ENCODE measurements at regions not wholly inside any gene's neighbourhood (a gene's known extent, or its start where the extent isn't known, plus 50 kb on each side); places are given as distances from the start of the nearest gene placed in this dataset.
"Not testable (repeated sequence)": the region's sequence is repeated elsewhere in the genome, so short reads cannot be mapped to it uniquely, and the experiment has no call there.

- H3K4me1 Mint-ChIP-seq, result no peaks in the 10 kb centered on the region
Measured at GRCh38 chr3:73150369-73151130, 89.1 kb downstream of the EBLN2 start.

DNA sequence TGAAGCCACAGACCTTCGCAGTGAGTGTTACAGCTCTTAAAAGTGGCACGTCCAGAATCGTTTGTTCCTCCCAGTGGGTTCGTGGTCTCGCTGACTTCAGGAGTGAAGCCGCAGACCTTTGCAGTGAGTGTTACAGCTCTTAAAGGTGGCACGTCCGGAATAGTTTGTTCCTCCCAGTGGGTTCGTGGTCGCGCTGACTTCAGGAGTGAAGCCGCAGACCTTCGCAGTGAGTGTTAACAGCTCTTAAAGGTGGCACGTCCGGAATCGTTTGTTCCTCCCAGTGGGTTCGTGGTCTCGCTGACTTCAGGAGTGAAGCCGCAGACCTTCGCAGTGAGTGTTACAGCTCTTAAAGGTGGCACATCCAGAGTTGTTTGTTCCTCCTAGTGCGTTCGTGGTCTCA is 91.1 kb downstream of the EBLN2 start:
- H3K36me3 Mint-ChIP-seq, H3K27me3 Mint-ChIP-seq, H3K9me3 Mint-ChIP-seq, H3K4me3 Mint-ChIP-seq, DNase-seq, H3K27ac Mint-ChIP-seq, H3K4me1 Mint-ChIP-seq: not testable (repeated sequence)
- CTCF ChIA-PET, result interaction anchor here (0.7 kb wide), 1 partner anchor 1867 kb away, joined by 3 read pairs; no protein-coding TSS in a partner anchor

More at GRCh38 chr3:73150369-73151130, 89.1 kb downstream of the EBLN2 start:
- Mint-ChIP-seq H3K27me3 (no peaks in the 10 kb centered on the region), H3K4me3 (no peak overlapping the region), H3K27ac (no peak overlapping the region), H3K36me3 (no peaks in the 10 kb centered on the region), H3K9me3 (no peaks in the 10 kb centered on the region)
- CTCF ChIA-PET, result no interaction called here
- no peak for DNase-seq

DNA sequence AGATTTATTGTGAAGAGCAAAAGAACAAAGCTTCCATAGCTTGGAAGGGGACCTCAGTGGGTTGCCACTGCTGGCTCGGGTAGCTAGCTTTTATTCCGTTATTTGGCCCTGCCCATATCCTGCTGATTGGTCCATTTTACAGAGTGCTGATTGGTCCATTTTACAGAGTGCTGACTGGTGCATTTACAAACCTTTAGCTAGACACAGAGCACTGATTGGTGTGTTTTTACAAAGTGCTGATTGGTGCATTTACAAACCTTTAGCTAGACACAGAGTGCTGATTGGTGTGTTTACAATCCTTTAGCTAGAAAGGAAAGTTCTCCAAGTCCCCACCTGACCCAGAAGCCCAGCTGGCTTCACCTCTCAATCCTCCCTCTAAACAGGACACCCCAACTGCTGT is 91.6 kb downstream of the EBLN2 start:
- H3K4me3 Mint-ChIP-seq, H3K36me3 Mint-ChIP-seq, CTCF ChIA-PET, H3K4me1 Mint-ChIP-seq, H3K27ac Mint-ChIP-seq, H3K27me3 Mint-ChIP-seq, H3K9me3 Mint-ChIP-seq, DNase-seq: not testable (repeated sequence)

GRCh38 chr3:73154261-73154660 is 92.8 kb downstream of the EBLN2 start:
- H3K27me3 Mint-ChIP-seq, DNase-seq, H3K4me3 Mint-ChIP-seq, H3K9me3 Mint-ChIP-seq, H3K36me3 Mint-ChIP-seq, CTCF ChIA-PET, H3K27ac Mint-ChIP-seq, H3K4me1 Mint-ChIP-seq: not testable (repeated sequence)

DNA sequence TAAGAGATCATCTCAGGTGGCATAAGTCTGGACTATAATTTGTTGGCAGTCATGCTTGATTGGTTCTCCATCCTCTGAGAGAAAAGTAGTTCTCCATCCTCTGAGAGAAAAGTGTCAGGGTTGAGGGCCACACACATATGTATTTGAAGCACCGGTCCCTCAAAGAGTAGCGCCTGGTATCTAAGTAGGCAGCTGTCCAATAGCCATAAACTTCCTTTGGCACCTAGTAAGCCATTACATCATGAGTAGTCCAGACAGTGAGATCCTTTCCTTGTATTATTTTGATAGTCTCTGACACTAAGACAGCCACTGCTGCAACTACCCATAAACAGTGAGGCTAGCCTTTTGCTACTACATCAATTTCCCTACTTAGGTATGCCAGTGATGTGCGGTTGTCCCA is 94.0 kb downstream of the EBLN2 start:
- H3K4me3 Mint-ChIP-seq, H3K9me3 Mint-ChIP-seq, DNase-seq, H3K27me3 Mint-ChIP-seq, H3K36me3 Mint-ChIP-seq, H3K27ac Mint-ChIP-seq, H3K4me1 Mint-ChIP-seq, CTCF ChIA-PET: not testable (repeated sequence)

DNA sequence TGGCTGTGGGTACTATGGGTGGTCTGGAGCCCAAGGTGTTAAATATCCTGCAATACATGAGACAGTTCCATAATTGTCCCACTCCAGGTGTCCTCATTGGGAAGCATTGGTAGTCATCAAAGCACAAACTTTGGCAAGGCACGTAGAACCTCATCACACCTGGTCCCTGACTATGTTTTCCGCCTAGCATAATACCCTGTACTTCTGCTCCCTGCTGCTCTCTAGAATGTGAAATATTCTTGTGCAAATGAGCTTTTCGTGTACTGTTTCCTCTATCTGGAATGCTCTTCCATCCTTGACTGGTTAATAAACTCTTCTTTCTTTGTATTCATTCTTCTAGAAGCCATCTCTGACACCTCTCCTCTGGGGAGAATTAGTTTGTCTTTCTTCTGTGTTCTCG is 103.2 kb downstream of the EBLN2 start:
- DNase-seq, result no peak
- Mint-ChIP-seq H3K4me3 (no peak overlapping the region), H3K9me3 (no peaks in the 10 kb centered on the region), H3K36me3 (no peaks in the 10 kb centered on the region), H3K27me3 (peaks cover 4% of the 10 kb centered on the region), H3K4me1 (no peaks in the 10 kb centered on the region), H3K27ac (no peak overlapping the region)
- CTCF ChIA-PET, result no interaction called here

- CTCF ChIA-PET, result no interaction called here
- H3K36me3 Mint-ChIP-seq, result no peaks in the 10 kb centered on the region
- no peak overlapping the region for H3K4me3 Mint-ChIP-seq
- DNase-seq, result no peak
- no peak overlapping the region for H3K27ac Mint-ChIP-seq
- no peaks in the 10 kb centered on the region for H3K9me3 Mint-ChIP-seq
- no peaks in the 10 kb centered on the region for H3K27me3 Mint-ChIP-seq
- H3K4me1 Mint-ChIP-seq, result no peaks in the 10 kb centered on the region
Measured at GRCh38 chr3:73175698-73176097, 114.2 kb downstream of the EBLN2 start.

DNA sequence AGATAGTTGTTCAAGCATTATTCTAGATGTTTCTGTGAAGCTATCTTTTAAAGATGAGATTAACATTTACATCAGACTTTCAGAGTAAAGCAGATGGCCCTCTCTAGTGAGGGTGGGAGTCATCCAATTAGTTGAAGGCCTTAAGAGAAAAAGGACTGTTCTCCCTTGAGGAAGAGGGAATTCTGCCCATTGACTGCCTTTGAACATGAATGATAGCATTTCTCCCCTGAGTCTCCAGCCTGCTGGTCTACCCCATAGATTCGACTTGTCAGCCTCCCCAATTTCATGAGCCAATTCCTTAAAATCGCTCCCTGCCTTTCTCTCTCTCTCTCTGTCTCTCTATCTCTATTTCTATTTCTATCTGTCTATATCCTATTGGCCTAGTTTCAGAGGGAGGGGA is 115.5 kb downstream of the EBLN2 start:
- H3K4me1 Mint-ChIP-seq, result no peaks in the 10 kb centered on the region
- H3K27me3 Mint-ChIP-seq, result no peaks in the 10 kb centered on the region
- CTCF ChIA-PET, result no interaction called here
- no peaks in the 10 kb centered on the region for H3K36me3 Mint-ChIP-seq
- no peak for DNase-seq
- H3K9me3 Mint-ChIP-seq, result no peaks in the 10 kb centered on the region
- H3K27ac Mint-ChIP-seq, result no peak overlapping the region
- H3K4me3 Mint-ChIP-seq, result no peak overlapping the region

DNA sequence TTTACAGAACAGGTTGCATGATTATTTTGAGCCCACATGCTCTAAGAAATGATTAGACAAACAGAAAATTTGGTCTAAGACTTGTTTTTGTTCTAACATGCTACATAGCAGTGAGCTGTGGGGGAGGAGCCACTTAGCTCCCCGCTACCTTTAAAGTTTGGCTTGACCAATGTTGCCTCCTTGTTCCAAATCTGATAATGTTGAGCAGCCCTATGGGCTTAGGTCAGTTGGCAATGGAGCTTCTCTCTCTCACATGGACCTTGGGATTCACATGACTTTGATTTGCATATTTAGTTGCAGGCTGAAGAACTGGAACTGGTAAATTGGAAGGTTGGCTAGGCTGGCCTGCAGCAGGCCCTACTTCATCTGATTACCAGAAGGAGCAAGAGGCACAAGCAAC is 116.4 kb downstream of the EBLN2 start:
- no peaks in the 10 kb centered on the region for H3K4me1 Mint-ChIP-seq
- no peaks in the 10 kb centered on the region for H3K36me3 Mint-ChIP-seq
- H3K27me3 Mint-ChIP-seq, result no peaks in the 10 kb centered on the region
- no peaks in the 10 kb centered on the region for H3K9me3 Mint-ChIP-seq
- H3K27ac Mint-ChIP-seq, result no peak overlapping the region
- CTCF ChIA-PET, result no interaction called here
- DNase-seq, result no peak
- H3K4me3 Mint-ChIP-seq, result no peak overlapping the region

GRCh38 chr3:73179601-73180000 is 118.1 kb downstream of the EBLN2 start:
- H3K27ac Mint-ChIP-seq, result no peak overlapping the region
- no peaks in the 10 kb centered on the region for H3K27me3 Mint-ChIP-seq
- no peak for DNase-seq
- no peaks in the 10 kb centered on the region for H3K9me3 Mint-ChIP-seq
- no peak overlapping the region for H3K4me3 Mint-ChIP-seq
- H3K36me3 Mint-ChIP-seq, result no peaks in the 10 kb centered on the region
- H3K4me1 Mint-ChIP-seq, result no peaks in the 10 kb centered on the region
- CTCF ChIA-PET, result interaction anchor here (0.6 kb wide), 1 partner anchor 171 kb away, joined by 4 read pairs; no protein-coding TSS in a partner anchor

GRCh38 chr3:73186741-73187140 is 125.3 kb downstream of the EBLN2 start:
- no peaks in the 10 kb centered on the region for H3K36me3 Mint-ChIP-seq
- no peaks in the 10 kb centered on the region for H3K4me1 Mint-ChIP-seq
- no peak overlapping the region for H3K27ac Mint-ChIP-seq
- no peaks in the 10 kb centered on the region for H3K27me3 Mint-ChIP-seq
- CTCF ChIA-PET, result no interaction called here
- DNase-seq, result no peak
- H3K4me3 Mint-ChIP-seq, result no peak overlapping the region
- H3K9me3 Mint-ChIP-seq, result no peaks in the 10 kb centered on the region

- Mint-ChIP-seq H3K36me3 (no peaks in the 10 kb centered on the region), H3K9me3 (no peaks in the 10 kb centered on the region), H3K4me1 (no peaks in the 10 kb centered on the region), H3K27ac (no peak overlapping the region), H3K27me3 (no peaks in the 10 kb centered on the region), H3K4me3 (no peak overlapping the region)
- no peak for DNase-seq
- CTCF ChIA-PET, result no interaction called here
Measured at GRCh38 chr3:73187328-73187727, 125.9 kb downstream of the EBLN2 start.

- H3K27ac Mint-ChIP-seq, result no peak overlapping the region
- H3K9me3 Mint-ChIP-seq, result no peaks in the 10 kb centered on the region
- H3K36me3 Mint-ChIP-seq, result no peaks in the 10 kb centered on the region
- H3K4me1 Mint-ChIP-seq, result no peaks in the 10 kb centered on the region
- no peak for DNase-seq
- H3K27me3 Mint-ChIP-seq, result no peaks in the 10 kb centered on the region
- no peak overlapping the region for H3K4me3 Mint-ChIP-seq
- CTCF ChIA-PET, result no interaction called here
Measured at GRCh38 chr3:73188707-73189106, 127.2 kb downstream of the EBLN2 start.

GRCh38 chr3:73192036-73192738 is 130.7 kb downstream of the EBLN2 start:
- Mint-ChIP-seq H3K4me1 (no peaks in the 10 kb centered on the region), H3K36me3 (no peaks in the 10 kb centered on the region), H3K27ac (no peak overlapping the region), H3K9me3 (peaks cover 2% of the 10 kb centered on the region), H3K27me3 (no peaks in the 10 kb centered on the region), H3K4me3 (no peak overlapping the region)
- CTCF ChIA-PET, result interaction anchor here (0.6 kb wide), 2 partner anchors 426 to 1059 kb away, joined by 3 read pairs; no protein-coding TSS in a partner anchor
- DNase-seq, result no peak

GRCh38 chr3:73193943-73194342 is 132.5 kb downstream of the EBLN2 start:
- CTCF ChIA-PET, H3K4me3 Mint-ChIP-seq, DNase-seq, H3K4me1 Mint-ChIP-seq, H3K9me3 Mint-ChIP-seq, H3K27ac Mint-ChIP-seq, H3K27me3 Mint-ChIP-seq, H3K36me3 Mint-ChIP-seq: not testable (repeated sequence)
